ENCODE measurements at regions not wholly inside any gene's neighbourhood (a gene's known extent, or its start where the extent isn't known, plus 50 kb on each side); places are given as distances from the start of the nearest gene placed in this dataset.

DNA sequence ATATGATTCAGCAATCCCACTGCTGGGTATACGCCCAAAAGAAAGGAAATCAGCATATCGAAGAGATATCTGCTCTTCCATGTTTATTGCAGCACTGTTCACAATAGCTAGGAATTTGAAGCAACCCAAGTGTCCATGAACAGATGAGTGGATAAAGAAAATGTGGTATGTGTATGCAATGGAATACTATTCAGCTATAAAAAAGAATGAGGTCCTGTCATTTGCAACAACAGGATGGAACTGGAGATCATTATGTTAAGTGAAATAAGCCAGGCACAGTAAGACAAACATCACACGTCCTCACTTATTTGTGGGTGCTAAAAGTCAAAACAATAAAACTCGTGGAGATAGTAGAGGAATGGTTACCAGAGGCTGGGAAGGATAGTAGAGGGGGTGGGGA is 153.8 kb upstream of the LEF1 start:
- TF ChIP-seq TAF1 (IDR thresholded peaks at IDR 0.05; ENCODE audit: low read depth, low read length): no peak
- TF ChIP-seq POLR2AphosphoS5 (IDR thresholded peaks at IDR 0.05; ENCODE audit: low read depth, low read length): no peak
- TF ChIP-seq POLR2A (IDR thresholded peaks at IDR 0.05; ENCODE audit: low read depth, low read length): no peak
- no peak for TF ChIP-seq SPI1 (IDR thresholded peaks at IDR 0.05; ENCODE audit: low read depth, low read length)
- TF ChIP-seq PAX5 (IDR thresholded peaks at IDR 0.05; ENCODE audit: insufficient read depth, low read length, severe bottlenecking): no peak

Measured in GM12891 (cell line).